Activated naive CD4-positive, alpha-beta T cell treated with anti-CD3 and anti-CD28 coated beads, Interleukin-2, amount 50 U/mL, for 16 hours (primary cell): ENCODE measurements at regions not wholly inside any gene's neighbourhood (a gene's known extent, or its start where the extent isn't known, plus 50 kb on each side); places are given as distances from the start of the nearest gene placed in this dataset.
"Not testable (repeated sequence)": the region's sequence is repeated elsewhere in the genome, so short reads cannot be mapped to it uniquely, and the experiment has no call there.

Experiments used
- DNase-seq: peaks from one replicate; pipeline ENCODE4 v3.0.0-alpha.2; 2020

DNA sequence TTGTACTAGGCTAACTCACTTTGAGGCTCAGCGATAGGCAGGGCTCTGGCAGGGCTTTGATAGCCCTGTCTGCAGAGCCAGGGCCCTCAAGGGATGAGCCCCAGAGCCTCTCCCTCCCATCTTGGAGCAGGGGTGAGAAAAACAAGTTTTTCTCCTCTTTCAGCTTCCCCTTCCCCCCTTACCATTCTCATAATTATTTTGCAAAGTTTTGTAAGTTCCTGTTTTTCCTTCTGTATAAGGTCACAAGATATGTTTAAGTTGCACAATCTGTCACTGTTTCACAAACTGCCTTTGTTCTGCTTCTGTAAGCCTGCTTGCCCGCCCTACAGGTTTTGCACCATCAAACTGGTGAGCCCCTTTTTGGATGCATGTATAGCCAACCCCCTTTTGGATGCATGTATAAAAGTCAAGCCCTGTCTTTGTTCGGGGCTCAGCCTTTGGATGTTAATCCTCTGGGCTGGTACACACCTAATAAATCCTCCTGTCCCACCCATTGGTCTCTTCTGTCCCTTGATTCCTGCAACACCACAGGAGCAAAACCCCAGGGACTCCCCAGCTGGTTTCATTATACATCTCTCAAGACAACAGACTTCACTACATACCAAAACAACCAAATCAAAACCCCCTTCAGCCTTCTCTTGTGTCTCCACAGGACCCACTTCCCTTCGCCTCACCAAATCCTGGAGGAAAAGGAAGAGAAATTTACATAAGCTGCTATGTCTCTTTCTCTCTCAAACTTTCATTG, 52.5 kb upstream of the RESF1 start:
- no peak for DNase-seq

GRCh38 chr12:31903025-31903424, 56.2 kb upstream of the RESF1 start:
- no peak for DNase-seq

DNA sequence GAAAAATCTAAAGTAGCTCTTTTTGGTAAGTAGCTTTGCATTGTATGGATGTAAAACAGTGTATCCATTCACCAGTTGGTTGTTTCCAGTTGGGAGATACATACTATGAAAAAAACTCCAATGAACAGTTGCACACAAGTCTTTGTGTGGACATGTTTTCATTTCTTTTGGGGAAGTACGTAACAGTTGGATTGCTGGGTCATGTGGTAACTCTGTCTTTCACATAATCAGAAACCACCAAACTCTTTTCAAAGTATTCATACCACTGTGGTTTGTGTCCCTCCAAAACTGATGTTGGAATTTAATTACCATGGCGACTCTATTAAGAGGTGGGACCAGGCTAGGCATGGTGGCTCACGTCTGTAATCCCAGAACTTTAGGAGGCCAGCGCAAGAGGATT, 58.9 kb upstream of the RESF1 start:
- DNase-seq, result no peak

- DNase-seq, result no peak
Measured at GRCh38 chr12:31899109-31899508, 60.1 kb upstream of the RESF1 start.

DNA sequence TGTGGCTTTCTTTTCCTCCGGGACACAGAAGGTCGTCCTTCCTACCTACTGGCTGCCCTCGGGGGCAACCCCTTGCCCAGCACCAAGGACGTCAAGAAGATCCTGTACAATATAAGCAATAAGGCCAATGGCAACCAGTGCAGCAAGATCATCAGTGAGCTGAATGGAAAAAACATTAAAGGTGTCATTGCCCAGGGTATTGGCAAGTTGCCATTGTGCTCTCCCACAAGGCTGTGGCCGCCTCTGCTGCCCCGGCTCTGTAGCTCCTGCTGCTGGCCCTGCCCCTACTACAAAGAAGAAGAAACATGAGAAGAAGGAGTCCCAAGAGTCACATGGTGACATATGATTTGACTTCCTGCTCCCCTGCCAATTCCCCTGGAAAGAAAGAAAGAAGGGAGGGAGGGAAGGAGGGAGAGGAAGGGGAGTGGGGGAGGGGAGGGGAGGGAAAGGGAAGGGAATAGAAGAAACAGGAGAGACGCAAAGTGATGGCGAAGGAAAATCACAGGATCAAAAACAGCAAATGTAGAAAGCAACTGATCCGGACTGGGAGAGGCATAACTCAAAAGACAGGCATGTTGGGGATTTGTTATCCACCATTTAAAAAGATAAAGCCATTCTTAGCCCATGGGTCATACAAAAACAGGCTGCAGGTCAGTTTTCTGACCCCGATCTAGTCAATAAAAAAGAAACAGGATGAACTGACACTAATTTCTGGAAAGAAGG, 61.3 kb upstream of the RESF1 start:
- no peak for DNase-seq

DNA sequence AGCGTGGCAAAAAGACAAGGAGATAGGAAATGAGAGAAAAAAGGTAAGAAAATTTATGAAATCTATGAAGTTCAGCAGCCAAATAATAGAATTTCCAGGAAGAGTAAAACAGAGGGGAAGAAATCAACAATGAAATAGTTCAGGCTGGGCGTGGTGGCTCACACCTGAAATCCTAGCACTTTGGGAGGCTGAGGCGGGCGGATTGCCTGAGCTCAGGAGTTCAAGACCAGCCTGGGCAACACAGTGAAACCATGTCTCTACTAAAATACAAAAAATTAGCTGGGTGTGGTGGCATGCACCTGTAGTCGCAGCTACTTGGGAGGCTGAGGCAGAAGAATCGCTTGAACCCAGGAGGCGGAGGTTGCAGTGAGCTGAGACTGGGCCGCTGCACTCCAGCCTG, 62.1 kb upstream of the RESF1 start:
- DNase-seq, result not testable (repeated sequence)

DNA sequence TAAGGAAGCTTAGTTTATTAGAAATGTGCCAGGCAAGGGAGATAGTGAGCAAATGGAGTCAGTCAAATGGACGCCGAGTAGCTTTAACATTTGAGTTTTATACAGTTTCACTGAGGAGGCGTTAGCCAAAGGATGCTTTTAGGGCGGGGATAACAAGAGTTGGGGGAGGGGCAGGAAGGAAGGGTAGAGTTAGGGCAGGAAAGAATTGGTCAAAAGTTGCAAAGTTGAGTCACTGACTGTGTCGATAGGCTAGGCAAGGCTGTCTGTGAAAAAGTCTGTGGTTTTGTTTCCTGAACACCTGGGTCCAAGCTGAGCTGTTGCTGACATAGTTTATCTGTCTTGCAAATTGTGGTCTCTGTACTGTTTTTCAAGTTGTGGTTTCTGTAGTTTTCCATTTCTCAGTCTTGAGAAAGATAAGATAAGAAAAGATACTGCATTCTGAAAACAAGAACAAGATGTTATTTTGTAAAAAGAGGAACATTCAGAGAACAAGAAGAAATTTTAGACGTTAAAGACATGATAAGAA, 62.6 kb upstream of the RESF1 start:
- peak; percentile 84 for DNase-seq

DNA sequence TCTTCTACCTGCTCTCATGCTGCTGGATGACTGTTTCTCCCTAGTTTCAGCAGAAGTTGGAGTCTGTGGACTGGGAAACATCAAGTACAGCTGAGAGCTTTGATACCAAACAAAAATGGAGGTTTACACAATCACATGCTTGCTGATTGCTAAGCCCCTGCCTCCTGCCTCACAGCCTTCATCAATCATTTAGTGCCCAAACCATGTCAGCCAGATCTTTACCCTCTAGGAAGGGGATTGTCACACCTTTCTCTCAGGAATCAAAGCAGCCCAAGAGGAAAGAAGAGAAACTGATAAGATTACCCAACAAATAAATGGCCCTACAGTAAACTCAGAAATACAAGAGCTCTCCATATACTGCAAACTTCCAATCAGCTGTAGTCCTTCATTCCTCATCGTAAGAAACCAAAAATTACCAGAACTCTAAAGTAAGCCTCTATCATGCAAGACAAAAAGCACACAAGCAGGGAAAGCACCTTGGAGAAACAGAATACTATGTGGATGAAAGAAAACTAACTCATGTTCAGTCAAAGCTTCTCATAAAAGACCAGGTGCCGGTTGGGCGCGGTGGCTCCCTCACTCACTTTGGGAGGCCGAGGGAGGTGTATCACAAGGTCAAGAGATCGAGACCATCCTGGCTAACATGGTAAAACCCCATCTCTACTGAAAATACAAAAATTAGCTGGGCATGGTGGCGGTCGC, 63.6 kb upstream of the RESF1 start:
- no peak for DNase-seq

DNA sequence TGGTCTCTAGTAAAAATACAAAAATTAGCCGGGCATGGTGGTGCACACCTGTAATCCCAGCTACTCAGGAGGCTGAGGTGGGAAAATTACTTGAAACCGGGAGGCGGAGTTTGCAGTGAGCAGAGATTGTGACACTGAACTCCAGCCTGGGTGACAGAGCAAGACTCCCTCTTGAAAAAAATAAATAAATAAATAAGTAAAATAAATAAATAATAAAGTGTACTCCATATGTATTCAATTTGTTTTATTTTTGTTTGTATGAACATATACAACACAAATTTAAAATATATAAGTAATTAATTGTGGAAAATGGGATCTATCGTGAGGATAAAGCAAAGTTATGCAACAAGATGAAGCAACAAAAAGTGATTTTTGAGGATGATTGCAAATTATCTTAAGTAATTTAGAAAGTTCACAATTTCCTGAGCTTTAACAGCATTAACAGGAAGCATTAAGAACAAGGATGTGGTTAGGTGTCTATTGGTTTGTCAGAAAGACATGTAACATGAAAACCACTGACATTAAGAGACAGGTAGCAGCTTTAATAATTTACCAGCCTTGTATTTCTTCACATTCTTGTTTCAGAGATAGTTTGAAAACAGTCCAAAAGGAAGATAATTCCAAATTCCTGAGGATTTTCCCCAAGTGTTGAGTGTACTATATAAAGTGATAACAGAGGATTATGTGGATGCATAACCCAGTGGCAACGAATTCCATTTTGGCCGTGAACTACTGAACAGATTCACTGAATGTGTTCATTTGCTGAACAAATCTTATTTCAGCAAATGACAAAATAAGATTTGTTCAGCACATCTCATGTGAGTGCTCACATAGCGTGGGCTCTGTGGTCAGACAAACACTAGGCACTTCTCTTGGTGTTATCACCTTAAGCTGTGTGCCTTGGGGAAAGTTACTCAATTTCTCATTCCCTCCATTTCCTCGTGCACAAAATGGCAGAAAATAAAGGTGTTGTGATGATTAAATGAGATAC, 68.6 kb upstream of the RESF1 start:
- DNase-seq, result no peak

- DNase-seq, result no peak
Measured at GRCh38 chr12:31887109-31887811, 72.0 kb upstream of the RESF1 start.

DNA sequence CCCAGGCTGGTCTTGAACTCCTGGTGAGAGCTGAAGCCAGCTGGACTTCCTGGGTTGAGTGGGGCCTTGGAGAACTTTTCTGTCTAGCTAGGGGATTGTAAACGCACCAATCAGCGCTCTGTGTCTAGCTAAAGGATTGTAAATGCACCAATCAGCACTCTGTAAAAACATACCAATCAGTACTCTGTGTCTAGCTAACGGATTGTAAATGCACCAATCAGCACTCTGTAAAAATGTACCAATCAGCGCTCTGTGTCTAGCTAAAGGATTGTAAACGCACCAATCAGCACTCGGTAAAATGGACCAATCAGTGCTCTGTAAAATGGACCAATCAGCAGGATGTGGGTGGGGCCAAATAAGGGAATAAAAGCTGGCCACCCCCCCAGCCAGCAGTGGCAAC, 76.5 kb upstream of the RESF1 start:
- DNase-seq, result not testable (repeated sequence)

DNA sequence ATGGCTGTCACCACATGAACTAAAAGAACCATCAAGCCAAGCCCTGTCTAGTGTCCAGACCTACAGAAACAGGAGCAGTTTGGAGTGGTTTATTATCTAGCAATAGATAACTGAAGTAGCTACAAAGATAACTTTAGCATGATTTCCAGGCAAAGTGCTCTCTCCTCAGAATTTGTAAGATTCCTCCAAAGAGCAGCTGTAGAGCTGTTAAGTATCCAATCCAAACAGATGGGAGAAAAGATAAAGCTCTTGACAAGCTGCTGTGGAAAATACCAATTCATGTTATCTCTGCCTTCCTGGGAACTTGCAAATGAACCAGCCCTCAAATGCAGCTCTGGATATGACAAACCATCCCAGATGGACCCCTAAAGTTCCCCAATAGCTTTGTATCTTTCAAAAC, 78.9 kb upstream of the RESF1 start:
- no peak for DNase-seq

DNA sequence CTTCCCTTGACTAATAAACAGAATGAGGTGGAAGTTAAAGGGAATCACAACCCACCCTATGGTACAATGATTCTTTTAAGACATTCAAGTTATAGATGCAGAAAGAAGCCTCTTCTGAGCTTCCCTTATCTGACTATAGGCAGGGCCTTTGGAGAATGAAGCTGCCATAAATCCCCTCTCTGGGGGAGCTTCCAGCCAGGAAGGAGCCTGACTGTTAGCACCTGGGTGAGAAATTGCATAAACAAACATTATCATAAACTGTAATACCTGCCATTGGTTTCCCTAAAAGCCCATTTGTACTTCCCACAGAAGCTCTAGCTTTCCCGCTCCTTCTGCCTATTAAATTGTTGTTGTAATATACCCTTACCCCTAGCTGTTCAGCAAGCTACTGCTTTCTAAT, 81.3 kb upstream of the RESF1 start:
- DNase-seq, result no peak

- no peak for DNase-seq
Measured at GRCh38 chr12:31876568-31877424, 82.4 kb upstream of the RESF1 start.

DNA sequence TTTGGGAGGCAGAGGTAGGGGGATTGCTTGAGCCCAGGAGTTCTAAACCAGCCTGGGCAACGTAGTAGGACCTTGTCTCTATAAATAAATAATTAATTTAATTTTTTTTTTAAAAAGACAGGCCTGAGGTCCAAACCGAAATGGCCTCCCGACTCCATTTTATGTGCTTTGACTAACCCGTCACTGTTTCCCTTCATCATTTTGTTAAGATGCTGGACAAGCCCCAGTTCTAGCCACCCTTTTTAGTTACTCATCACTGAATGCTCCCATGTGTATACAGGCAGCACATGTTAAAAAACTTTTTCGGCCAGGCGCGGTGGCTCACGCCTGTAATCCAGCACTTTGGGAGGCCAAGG, 83.6 kb upstream of the RESF1 start:
- DNase-seq, result no peak

DNA sequence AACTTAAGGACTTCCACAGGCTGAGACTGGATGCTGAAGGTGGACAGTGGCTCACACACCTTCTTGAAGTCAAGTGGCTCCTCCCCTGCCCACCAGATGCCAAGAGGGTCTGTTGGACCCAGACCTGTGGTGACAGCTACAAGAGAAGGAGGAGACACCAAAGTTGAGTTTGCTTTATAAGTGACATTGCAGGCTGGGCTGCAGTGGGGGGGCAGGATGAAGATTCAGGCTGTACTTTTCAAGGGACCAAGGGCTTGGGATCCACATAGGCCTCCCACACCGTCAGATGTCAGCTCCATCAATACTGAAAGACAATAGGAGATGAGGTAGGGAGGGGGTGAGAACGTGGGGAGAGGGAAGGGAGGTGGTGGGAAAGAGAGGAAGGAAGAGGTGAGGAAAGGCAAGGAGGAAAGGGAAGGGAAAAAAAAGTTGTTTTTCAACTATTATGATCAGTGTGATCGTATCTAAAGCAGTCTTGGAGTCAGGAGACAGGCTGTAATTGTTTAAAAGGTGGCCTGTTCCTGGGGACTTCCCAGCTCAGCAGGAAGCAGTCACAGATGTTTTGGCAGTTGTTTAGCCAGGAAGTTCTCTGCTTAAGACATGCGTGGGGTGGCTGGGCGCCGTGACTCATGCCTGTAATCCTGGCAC, 84.1 kb upstream of the RESF1 start:
- DNase-seq, result peak; percentile 69

- DNase-seq, result no peak
Measured at GRCh38 chr12:31872831-31873604, 86.2 kb upstream of the RESF1 start.

DNA sequence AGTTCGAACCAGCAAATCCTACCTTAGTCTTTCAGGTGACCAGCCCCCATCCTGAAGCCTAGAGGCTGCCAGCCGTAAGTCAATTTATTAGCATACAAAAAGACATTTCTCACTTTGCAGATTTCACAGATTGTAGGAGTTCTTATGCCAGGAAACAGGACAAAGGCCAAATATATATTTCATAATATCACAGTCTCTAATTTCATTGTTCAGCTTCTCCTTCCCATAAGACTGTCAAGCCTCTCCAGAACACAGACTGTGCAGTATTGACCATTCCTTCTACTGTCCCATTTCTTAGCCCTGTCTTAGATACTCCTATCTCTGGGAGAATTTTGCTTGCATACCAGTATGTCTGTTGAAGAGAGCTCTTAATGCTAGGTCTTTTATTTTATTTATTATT, 89.2 kb upstream of the RESF1 start:
- DNase-seq, result no peak

DNA sequence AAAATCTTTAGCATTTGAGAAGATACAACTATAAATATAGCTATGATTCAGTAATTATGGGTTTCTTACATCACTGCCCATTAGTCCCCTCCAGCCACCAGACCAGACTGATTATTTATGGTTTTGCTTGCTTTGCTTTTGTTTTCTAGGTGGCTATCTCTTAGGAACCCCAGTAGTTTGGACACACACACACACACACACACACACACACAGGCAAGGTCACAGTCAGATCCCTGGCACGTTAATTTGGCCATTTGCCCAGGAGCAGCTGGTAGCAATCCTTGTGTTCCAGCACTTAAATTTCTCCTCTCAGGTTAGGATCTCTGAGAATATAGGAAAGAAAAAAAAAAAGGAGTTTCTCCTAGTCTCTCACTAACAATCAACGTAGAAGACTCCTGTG, 90.2 kb upstream of the RESF1 start:
- DNase-seq, result no peak

GRCh38 chr12:31867292-31867691, 91.9 kb upstream of the RESF1 start:
- DNase-seq, result no peak
